NCI-H1417 (cell line): ENCODE measurements at regions not wholly inside any gene's neighbourhood (a gene's known extent, or its start where the extent isn't known, plus 50 kb on each side); places are given as distances from the start of the nearest gene placed in this dataset.
A peak's percentile ranks its signal among the peaks of the same experiment; 100 is the strongest.
"Not testable (repeated sequence)": the region's sequence is repeated elsewhere in the genome, so short reads cannot be mapped to it uniquely, and the experiment has no call there.

Experiments used
- DNase-seq, 3 experiments: peaks; one replicate each; lab custom pipeline; 2025; lab: John Stamatoyannopoulos, UW

- no peak for DNase-seq
These were observed 189.9 kb downstream of the PRL start for GRCh38 chr6:22106961-22107360.

DNA sequence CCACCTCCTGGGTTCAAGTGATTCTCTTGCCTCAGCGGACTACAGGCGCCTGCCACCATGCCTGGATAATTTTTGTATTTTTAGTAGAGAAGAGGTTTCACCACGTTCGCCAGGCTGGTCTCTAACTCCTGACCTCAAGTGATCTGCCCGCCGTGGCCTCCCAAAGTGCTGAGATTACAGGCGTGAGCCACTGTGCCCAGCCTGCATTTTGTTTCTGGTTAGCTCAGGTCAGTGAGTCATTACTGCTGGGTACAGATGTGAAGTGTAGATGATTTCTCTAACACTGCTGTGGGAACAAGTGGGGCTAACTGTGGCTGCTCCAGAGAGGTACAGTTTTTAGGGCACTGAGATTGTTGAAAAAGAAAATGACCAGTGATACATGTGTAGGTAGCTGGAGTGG is 188.6 kb downstream of the PRL start:
- no peak for DNase-seq

- no peak for DNase-seq
These were observed 186.8 kb downstream of the PRL start for GRCh38 chr6:22110061-22110460.

- no peak for DNase-seq
These were observed 184.4 kb downstream of the PRL start for GRCh38 chr6:22112461-22112860.

DNA sequence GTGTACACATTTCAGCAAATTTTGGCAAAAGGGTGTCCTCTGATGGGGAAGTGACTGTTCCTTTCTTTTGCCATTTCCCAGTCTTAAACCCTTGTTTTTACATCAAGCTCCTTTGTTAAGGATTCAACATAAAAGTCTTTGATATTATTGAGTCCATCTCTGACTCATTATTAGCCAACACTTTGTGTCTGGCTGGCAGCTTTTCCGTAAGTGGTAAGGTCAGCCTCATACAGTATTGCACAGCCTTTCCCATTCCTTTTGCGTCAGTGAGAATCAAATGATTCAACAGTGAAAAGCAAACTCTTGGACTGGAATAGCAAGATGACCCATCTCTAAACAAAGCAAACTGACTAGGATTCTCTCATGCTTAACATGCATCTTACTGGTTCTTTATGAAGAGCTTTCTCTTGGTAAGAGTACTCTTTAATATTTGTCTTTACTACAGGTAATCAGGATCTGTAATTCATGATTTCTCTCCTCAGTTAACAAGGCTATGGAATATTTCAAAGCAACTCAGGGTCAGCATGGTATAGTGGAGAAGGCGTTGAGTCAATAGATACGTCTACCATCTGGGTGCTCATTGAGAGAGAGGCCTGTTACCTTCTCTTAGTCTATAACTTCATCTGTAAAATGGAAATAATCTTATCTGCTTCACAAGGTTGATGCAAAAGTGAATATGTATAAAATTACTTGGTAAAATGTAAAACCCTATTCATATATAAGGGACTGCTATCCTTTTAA is 183.6 kb downstream of the PRL start:
- no peak for DNase-seq

DNA sequence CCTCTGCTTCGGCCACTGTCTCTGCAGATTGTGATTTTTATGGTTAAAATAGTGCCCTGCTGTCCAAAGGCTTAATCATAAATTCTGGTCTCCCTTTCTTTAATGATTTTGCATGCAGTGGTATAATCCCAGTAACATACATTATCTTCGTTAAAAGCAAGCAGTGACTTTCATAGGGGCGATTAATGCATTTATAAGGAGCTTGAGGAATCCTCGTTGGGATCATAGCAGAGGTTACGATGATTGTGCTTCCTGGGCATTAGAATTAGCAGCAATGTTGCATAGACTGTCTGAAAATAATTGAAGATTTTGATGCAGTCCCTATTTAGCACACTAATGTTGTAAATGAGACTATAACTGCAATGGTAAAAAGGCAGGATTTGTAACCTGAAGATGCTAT is 181.3 kb downstream of the PRL start:
- DNase-seq, result peak in 2 of 3 experiments; percentile 12 to 66

GRCh38 chr6:22117631-22118030 is 179.2 kb downstream of the PRL start:
- no peak for DNase-seq

DNA sequence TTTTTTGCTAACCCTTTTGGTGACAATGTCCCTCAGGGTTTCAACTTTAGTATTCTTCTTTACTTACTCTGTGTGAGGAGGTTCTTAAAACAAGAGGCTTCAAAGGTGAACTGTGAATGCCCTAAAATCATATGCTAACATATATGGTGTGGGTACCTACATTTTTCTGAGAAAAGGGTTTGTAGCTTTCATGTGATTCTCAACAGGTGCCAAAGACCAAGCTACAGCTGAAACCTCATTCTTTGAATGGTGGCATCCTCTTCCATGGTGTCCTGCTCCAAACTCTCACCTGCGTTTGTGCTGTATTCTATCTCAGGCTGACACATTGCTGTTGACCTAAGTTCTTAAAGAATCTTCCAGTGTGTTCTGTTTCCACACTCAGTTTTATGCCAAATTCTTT is 177.3 kb downstream of the PRL start:
- no peak for DNase-seq

DNA sequence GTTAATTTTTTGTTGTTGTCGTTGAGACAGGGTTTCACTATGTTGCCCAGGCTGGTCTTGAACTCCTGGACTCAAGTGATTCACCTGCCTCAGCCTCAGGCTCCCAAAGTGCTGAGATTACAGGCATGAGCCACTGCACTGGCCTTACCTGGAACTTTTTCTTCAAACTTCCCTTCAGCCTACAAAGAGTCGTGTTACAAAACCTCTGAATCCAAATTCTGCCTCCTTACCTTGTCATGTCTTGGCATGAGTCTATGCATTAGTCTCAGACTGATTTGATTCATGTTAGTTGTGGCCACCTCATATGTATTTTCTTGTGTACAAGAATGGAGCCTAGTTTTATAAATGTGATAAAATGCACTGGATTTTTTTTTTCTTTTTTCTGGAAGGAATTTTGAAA is 172.1 kb downstream of the PRL start:
- no peak for DNase-seq

- DNase-seq, result no peak
These were observed 169.9 kb downstream of the PRL start for GRCh38 chr6:22126910-22127309.

- no peak for DNase-seq
These were observed 167.1 kb downstream of the PRL start for GRCh38 chr6:22129751-22130150.

DNA sequence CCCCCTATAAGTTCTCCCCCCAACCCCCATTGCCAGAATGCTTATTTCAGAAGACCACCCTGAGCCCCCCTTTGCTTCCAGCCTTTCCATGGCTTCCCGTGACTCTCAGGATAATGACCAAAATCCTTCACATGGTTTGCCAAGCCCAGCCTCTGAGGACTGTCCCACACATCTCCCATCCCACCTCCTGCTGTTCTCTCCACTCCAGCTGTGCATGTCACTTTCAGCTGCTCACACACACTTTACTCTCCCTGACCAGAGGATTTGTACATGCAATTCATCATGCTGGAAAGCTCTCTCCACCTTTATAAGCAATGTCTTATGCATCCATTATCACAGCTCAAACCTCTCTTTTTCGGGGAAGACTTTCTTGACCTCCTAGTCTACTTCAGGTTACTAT is 164.2 kb downstream of the PRL start:
- no peak for DNase-seq

GRCh38 chr6:22133357-22133756 is 163.5 kb downstream of the PRL start:
- DNase-seq, result peak in 1 of 3 experiments; percentile 51

DNA sequence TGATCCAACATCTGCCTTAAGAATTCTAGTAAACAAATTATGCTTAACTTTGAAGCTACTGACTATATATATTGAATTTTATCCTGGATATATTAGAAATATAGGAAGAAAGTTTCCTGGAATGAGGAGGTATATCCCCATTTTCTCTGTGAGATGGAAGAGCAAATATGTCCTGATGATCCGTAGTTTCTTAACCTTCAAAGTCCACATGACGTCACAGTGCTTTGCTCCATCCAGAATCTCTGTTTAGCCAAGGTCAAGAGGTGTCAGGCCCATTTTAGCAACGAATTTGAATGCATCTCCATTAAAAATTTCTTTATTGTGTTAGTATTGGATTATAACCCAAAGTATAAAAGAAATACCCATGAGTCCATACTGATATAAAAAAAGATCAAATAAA is 162.5 kb downstream of the PRL start:
- DNase-seq, result no peak

- DNase-seq, result no peak
These were observed 161.4 kb downstream of the PRL start for GRCh38 chr6:22135395-22135794.

DNA sequence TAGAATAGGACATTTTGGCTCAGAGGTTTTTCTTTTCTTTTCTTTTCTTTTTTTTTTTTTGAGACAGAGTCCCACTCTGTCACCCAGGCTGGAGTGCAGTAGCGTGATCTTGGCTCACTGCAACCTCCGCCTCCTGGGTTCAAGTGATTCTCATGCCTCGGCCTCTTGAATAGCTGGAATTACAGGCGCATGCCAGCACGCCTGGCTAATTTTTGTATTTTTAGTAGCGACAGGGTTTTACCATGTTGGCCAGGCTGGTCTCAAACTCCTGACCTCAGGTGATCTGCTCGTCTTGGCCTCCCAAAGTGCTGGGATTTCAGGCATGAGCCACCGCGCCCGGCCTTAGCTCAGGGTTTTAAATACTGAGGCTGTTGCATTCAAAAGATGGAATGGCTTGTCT is 156.1 kb downstream of the PRL start:
- not testable (repeated sequence) for DNase-seq

DNA sequence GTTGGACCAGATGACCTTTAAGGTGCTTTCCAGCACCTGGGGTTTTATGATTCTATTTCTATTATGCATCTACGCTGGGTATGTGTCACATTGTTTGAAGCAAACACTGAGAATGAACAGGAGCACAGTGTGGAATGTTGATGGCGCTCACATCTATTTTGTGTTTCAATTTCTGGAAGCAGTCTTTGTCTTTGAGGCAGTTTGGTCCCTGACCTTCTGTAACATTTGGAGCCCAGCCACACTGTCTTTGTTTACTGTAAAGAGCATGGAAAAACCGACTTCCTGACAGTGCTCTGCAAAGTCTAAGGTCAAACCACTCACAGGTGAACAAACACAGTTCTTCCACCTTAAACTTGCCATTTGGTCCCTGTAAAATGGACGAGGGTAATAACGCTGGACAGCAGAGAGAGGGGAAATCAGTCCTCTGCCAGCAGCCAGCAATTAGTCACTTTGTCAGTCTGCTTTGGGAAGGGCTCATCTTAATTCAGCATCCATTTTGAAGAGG is 155.5 kb downstream of the PRL start:
- peak; percentile 21 to 90 (median 69) for DNase-seq

DNA sequence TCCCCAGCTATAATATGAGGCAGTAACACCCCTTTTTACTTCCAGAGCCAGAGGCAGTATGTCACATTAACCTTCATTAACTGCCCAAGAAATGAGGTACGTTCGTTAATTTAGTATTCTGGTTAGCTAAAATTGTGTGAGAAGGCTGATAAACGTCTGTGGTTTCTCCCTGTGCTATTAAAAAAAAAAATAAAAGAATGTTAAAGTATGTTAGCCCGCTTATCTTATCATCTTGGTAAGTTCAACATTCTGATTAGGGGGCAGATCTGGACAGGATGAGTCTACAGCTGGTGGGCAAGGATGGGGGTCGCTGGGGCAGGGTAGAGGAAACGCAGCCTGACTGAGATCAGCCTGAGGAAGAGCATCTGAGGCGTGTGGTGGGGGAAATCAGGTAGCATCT is 154.0 kb downstream of the PRL start:
- DNase-seq, result no peak

DNA sequence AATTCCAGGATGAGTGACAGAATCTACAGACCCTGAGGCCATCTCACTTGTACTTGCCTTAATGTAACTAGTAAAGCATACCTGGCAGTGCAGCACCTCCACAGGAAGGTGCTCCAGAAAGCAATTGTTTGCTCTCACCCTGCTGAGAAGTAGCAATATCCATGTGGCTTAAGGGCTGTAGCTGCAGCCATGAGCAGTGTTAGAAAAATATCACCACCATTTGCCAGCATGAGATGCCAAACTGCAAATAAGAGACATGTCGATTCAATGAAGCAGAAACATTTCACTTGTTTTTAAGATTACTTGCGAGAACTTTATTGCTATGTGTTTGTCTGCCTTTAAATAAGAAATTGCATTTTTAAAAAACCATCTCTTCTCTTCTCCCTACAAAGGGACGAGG is 151.5 kb downstream of the PRL start:
- DNase-seq, result peak; percentile 25 to 79 (median 51)

GRCh38 chr6:22145823-22146677 is 150.8 kb downstream of the PRL start:
- DNase-seq, result peak; percentile 29 to 59 (median 36)

- no peak for DNase-seq
These were observed 150.2 kb downstream of the PRL start for GRCh38 chr6:22146678-22146930.

- DNase-seq, result peak in 2 of 3 experiments; percentile 3 to 28
These were observed 149.7 kb downstream of the PRL start for GRCh38 chr6:22146931-22147701.
